HCT116 (cell line): ENCODE measurements at regions not wholly inside any gene's neighbourhood (a gene's known extent, or its start where the extent isn't known, plus 50 kb on each side); places are given as distances from the start of the nearest gene placed in this dataset.

Source experiments
- CTCF ChIP-seq, 3 experiments: fragments of 200-600 bp in 1 of 3; sonication (generic) in 1 of 3; IDR thresholded peaks in 2 of 3; conservative IDR thresholded peaks in 1 of 3; 2 replicates each; pipeline ENCODE4 v1.5.1; 2012 to 2017; ENCODE audit warnings: low read depth in 2 of 3, low read length in 2 of 3, antibody characterized with exemption in 1 of 3, borderline replicate concordance in 1 of 3, control low read depth in 1 of 3, mild to moderate bottlenecking in 1 of 3, mixed read lengths in 1 of 3, mixed run types in 1 of 3, moderate library complexity in 1 of 3; ENCODE audit not compliant: insufficient read depth in 1 of 3
- ELF1 ChIP-seq: IDR thresholded peaks from 2 replicates; pipeline ENCODE4 v1.6.1; 2012; ENCODE audit warnings: low read depth, borderline replicate concordance
- EZH2phosphoT487 ChIP-seq: fragments of 200-600 bp; IDR thresholded peaks from 2 replicates; pipeline ENCODE4 v1.6.1; 2018; ENCODE audit warnings: antibody characterized with exemption, borderline replicate concordance
- JUND ChIP-seq: IDR thresholded peaks from 2 replicates; pipeline ENCODE4 v1.6.1; 2012
- MAX ChIP-seq: IDR thresholded peaks from 2 replicates; pipeline ENCODE4 v1.6.1; 2012
- POLR2A ChIP-seq: IDR thresholded peaks from 2 replicates; pipeline ENCODE4 v1.7.0; 2011; ENCODE audit warnings: borderline replicate concordance; ENCODE audit not compliant: insufficient read depth, insufficient read length; ENCODE audit errors: extremely low read depth
- POLR2AphosphoS5 ChIP-seq: IDR thresholded peaks from 2 replicates; pipeline ENCODE4 v1.6.1; 2011; ENCODE audit warnings: mild to moderate bottlenecking, low read depth, low read length, moderate library complexity
- RAD21 ChIP-seq: IDR thresholded peaks from 2 replicates; pipeline ENCODE4 v1.6.1; 2012; ENCODE audit warnings: low read depth, mild to moderate bottlenecking
- SIN3A ChIP-seq: IDR thresholded peaks from 2 replicates; pipeline ENCODE4 v1.6.1; 2012; ENCODE audit warnings: low read depth
- SP1 ChIP-seq: IDR thresholded peaks from 2 replicates; pipeline ENCODE4 v1.6.1; 2012; ENCODE audit warnings: low read depth
- ZNF274 ChIP-seq: fragments of 200-500 bp; sonication (Bioruptor generic); IDR thresholded peaks from 2 replicates; pipeline ENCODE4 v1.6.1; 2014; ENCODE audit warnings: mild to moderate bottlenecking, low read depth, low read length, inconsistent platforms
- TF ChIP-seq, protein P1 (sequence below): IDR thresholded peaks from 2 replicates; pipeline ENCODE4 v1.6.1; 2012; ENCODE audit warnings: low read depth

GRCh38 chr18:77481541-77481940 lies 231.9 kb downstream of the GALR1 start:
- TF ChIP-seq CTCF (IDR thresholded peaks at IDR 0.05 in 2 of 3, conservative IDR thresholded peaks at IDR 0.05 in 1 of 3; ENCODE audit: borderline replicate concordance in 1 of 3, insufficient read depth in 1 of 3, low read depth in 2 of 3, low read length in 2 of 3) (no peak), MAX (no peak), ZNF274 (no peak), POLR2A (no peak), SP1 (no peak), JUND (no peak), ELF1 (no peak), POLR2AphosphoS5 (no peak), RAD21 (no peak), EZH2phosphoT487 (no peak), SIN3A (no peak)
- TF ChIP-seq, protein P1, sequence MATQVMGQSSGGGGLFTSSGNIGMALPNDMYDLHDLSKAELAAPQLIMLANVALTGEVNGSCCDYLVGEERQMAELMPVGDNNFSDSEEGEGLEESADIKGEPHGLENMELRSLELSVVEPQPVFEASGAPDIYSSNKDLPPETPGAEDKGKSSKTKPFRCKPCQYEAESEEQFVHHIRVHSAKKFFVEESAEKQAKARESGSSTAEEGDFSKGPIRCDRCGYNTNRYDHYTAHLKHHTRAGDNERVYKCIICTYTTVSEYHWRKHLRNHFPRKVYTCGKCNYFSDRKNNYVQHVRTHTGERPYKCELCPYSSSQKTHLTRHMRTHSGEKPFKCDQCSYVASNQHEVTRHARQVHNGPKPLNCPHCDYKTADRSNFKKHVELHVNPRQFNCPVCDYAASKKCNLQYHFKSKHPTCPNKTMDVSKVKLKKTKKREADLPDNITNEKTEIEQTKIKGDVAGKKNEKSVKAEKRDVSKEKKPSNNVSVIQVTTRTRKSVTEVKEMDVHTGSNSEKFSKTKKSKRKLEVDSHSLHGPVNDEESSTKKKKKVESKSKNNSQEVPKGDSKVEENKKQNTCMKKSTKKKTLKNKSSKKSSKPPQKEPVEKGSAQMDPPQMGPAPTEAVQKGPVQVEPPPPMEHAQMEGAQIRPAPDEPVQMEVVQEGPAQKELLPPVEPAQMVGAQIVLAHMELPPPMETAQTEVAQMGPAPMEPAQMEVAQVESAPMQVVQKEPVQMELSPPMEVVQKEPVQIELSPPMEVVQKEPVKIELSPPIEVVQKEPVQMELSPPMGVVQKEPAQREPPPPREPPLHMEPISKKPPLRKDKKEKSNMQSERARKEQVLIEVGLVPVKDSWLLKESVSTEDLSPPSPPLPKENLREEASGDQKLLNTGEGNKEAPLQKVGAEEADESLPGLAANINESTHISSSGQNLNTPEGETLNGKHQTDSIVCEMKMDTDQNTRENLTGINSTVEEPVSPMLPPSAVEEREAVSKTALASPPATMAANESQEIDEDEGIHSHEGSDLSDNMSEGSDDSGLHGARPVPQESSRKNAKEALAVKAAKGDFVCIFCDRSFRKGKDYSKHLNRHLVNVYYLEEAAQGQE, result no peak
